Keratinocyte (primary cell): ENCODE measurements at regions not wholly inside any gene's neighbourhood (a gene's known extent, or its start where the extent isn't known, plus 50 kb on each side); places are given as distances from the start of the nearest gene placed in this dataset.

ENCODE experiments used
- DNase-seq: peaks from one replicate; pipeline ENCODE4 v3.0.0-alpha.2; 2011; ENCODE audit warnings: low read depth, missing footprints, low spot score
- FAIRE-seq: peaks from 2 replicates; lab custom pipeline; 2011; peaks lifted over from hg19 to GRCh38; lab: Jason Lieb, UNC
- H2AFZ ChIP-seq: 2 replicates; pipeline ENCODE4 v1.6.0; 2012; ENCODE audit warnings: low read length, control low read depth, inconsistent platforms; ENCODE audit not compliant: control insufficient read depth
- H3K27ac ChIP-seq: 2 replicates; pipeline ENCODE4 v1.5.1; 2011; ENCODE audit warnings: low read length; ENCODE audit not compliant: control insufficient read depth, insufficient read depth
- H3K27me3 ChIP-seq: 3 replicates; pipeline ENCODE4 v1.6.0; 2011; ENCODE audit warnings: low read length; ENCODE audit not compliant: control insufficient read depth, insufficient read depth; ENCODE audit errors: extremely low read depth
- H3K36me3 ChIP-seq, 2 experiments: 2 replicates in 1 of 2; 3 replicates in 1 of 2; pipeline ENCODE4 v1.5.1; 2011; ENCODE audit warnings: low read length in 2 of 2, mild to moderate bottlenecking in 1 of 2; ENCODE audit not compliant: control insufficient read depth in 2 of 2, insufficient read depth in 2 of 2; ENCODE audit errors: extremely low read depth in 1 of 2
- H3K4me1 ChIP-seq: 3 replicates; pipeline ENCODE4 v1.5.1; 2011; ENCODE audit warnings: low read length; ENCODE audit not compliant: control insufficient read depth, insufficient read depth; ENCODE audit errors: extremely low read depth
- H3K4me2 ChIP-seq: 3 replicates; pipeline ENCODE4 v1.6.0; 2011; ENCODE audit warnings: low read depth, low read length; ENCODE audit not compliant: control insufficient read depth, insufficient read depth; ENCODE audit errors: extremely low read depth
- H3K4me3 ChIP-seq, 3 experiments: fragments of 200-600 bp in 1 of 3; sonication (generic) in 1 of 3; 2 replicates in 2 of 3; 3 replicates in 1 of 3; pipeline ENCODE4 v1.5.1; 2011 to 2016; ENCODE audit warnings: low read length in 3 of 3, mild to moderate bottlenecking in 3 of 3, control low read depth in 2 of 3, inconsistent platforms in 1 of 3, low read depth in 1 of 3, mixed read lengths in 1 of 3, mixed run types in 1 of 3, moderate library complexity in 1 of 3; ENCODE audit not compliant: control insufficient read depth in 2 of 3, insufficient read depth in 2 of 3; ENCODE audit errors: extremely low read depth in 1 of 3
- H3K79me2 ChIP-seq: 2 replicates; pipeline ENCODE4 v1.6.0; 2012; ENCODE audit warnings: low read length; ENCODE audit not compliant: control insufficient read depth, insufficient read depth
- H3K9ac ChIP-seq: 3 replicates; pipeline ENCODE4 v1.6.0; 2011; ENCODE audit warnings: low read length; ENCODE audit not compliant: control insufficient read depth, insufficient read depth; ENCODE audit errors: extremely low read depth
- H3K9me1 ChIP-seq: 3 replicates; pipeline ENCODE4 v1.6.0; 2011; ENCODE audit warnings: low read length; ENCODE audit not compliant: control insufficient read depth, insufficient read depth; ENCODE audit errors: extremely low read depth
- H3K9me3 ChIP-seq: 2 replicates; pipeline ENCODE4 v1.5.1; 2012; ENCODE audit warnings: low read depth, low read length; ENCODE audit not compliant: control insufficient read depth
- H4K20me1 ChIP-seq: 3 replicates; pipeline ENCODE4 v1.6.0; 2011; ENCODE audit warnings: low read length; ENCODE audit not compliant: control insufficient read depth, insufficient read depth; ENCODE audit errors: extremely low read depth
- EZH2 ChIP-seq: IDR thresholded peaks from one replicate; pipeline ENCODE4 v1.6.1; 2012; ENCODE audit warnings: inconsistent platforms, mild to moderate bottlenecking, low read length, moderate library complexity
- dilution Hi-C: fragments of 300-500 bp; cut with MboI; formaldehyde crosslinking; loops from one replicate; pipeline ENCODE4 v1.7.0; 2020; ENCODE audit warnings: low sequenced_read_pairs; ENCODE audit not compliant: extremely low pct_ligation_motif_present
- TF ChIP-seq, protein P1 (sequence below), 3 experiments: IDR thresholded peaks in 1 of 3; conservative IDR thresholded peaks in 1 of 3; optimal IDR thresholded peaks in 1 of 3; 2 replicates in 2 of 3; 3 replicates in 1 of 3; pipeline versions ENCODE3 to v1.5.1; 2011; ENCODE audit warnings: low read length in 3 of 3, mild to moderate bottlenecking in 3 of 3, moderate library complexity in 2 of 3, control low read depth in 1 of 3, inconsistent platforms in 1 of 3; ENCODE audit not compliant: insufficient read depth in 2 of 3; ENCODE audit errors: extremely low read depth in 1 of 3

GRCh38 chr10:25114036-25114411, 60.8 kb upstream of the GPR158 start:
- FAIRE-seq = no peak
- Histone ChIP-seq H3K4me2 (no peak overlapping the region), H3K9ac (no peak overlapping the region)

GRCh38 chr10:25117757-25118156, 57.0 kb upstream of the GPR158 start:
- H3K9me1 ChIP-seq = no peaks in the 10 kb centered on the region
- FAIRE-seq (no peak), DNase-seq (no peak)
- H3K79me2 ChIP-seq = no peaks in the 10 kb centered on the region
- no peaks in the 10 kb centered on the region for H3K9me3 ChIP-seq
- dilution Hi-C loops = no loop called here
- H4K20me1 ChIP-seq = no peaks in the 10 kb centered on the region
- H2AFZ ChIP-seq = no peak overlapping the region
- no peak overlapping the region for H3K27ac ChIP-seq
- no peak overlapping the region for H3K4me2 ChIP-seq
- no peak overlapping the region for H3K4me3 ChIP-seq
- TF ChIP-seq, protein P1, sequence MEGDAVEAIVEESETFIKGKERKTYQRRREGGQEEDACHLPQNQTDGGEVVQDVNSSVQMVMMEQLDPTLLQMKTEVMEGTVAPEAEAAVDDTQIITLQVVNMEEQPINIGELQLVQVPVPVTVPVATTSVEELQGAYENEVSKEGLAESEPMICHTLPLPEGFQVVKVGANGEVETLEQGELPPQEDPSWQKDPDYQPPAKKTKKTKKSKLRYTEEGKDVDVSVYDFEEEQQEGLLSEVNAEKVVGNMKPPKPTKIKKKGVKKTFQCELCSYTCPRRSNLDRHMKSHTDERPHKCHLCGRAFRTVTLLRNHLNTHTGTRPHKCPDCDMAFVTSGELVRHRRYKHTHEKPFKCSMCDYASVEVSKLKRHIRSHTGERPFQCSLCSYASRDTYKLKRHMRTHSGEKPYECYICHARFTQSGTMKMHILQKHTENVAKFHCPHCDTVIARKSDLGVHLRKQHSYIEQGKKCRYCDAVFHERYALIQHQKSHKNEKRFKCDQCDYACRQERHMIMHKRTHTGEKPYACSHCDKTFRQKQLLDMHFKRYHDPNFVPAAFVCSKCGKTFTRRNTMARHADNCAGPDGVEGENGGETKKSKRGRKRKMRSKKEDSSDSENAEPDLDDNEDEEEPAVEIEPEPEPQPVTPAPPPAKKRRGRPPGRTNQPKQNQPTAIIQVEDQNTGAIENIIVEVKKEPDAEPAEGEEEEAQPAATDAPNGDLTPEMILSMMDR (optimal IDR thresholded peaks at IDR 0.05 in 1 of 3, IDR thresholded peaks at IDR 0.05 in 1 of 3, conservative IDR thresholded peaks at IDR 0.05 in 1 of 3; ENCODE audit: extremely low read depth in 1 of 3, insufficient read depth in 2 of 3, low read length in 3 of 3) = no peak
- TF ChIP-seq EZH2 = no peak
- H3K36me3 ChIP-seq = no peaks in the 10 kb centered on the region
- H3K9ac ChIP-seq = no peak overlapping the region
- H3K27me3 ChIP-seq = peaks cover 3% of the 10 kb centered on the region
- H3K4me1 ChIP-seq = no peaks in the 10 kb centered on the region

More at GRCh38 chr10:25114036-25114411, 60.8 kb upstream of the GPR158 start:
- Histone ChIP-seq H3K4me3 (no peak overlapping the region), H3K36me3 (no peaks in the 10 kb centered on the region), H3K27ac (no peak overlapping the region), H3K27me3 (peaks cover under 1% of the 10 kb centered on the region), H4K20me1 (no peaks in the 10 kb centered on the region), H3K4me1 (no peaks in the 10 kb centered on the region), H3K79me2 (no peaks in the 10 kb centered on the region), H3K9me1 (no peaks in the 10 kb centered on the region), H3K9me3 (no peaks in the 10 kb centered on the region), H2AFZ (no peak overlapping the region)
- TF ChIP-seq EZH2 = no peak
- TF ChIP-seq, protein P1 (optimal IDR thresholded peaks at IDR 0.05 in 1 of 3, IDR thresholded peaks at IDR 0.05 in 1 of 3, conservative IDR thresholded peaks at IDR 0.05 in 1 of 3; ENCODE audit: extremely low read depth in 1 of 3, insufficient read depth in 2 of 3, low read length in 3 of 3) = no peak
- DNase-seq = no peak
- dilution Hi-C loops = no loop called here
